Astrocyte (in vitro differentiated cells and primary cell): ENCODE measurements at regions not wholly inside any gene's neighbourhood (a gene's known extent, or its start where the extent isn't known, plus 50 kb on each side); places are given as distances from the start of the nearest gene placed in this dataset.
"Not testable (repeated sequence)": the region's sequence is repeated elsewhere in the genome, so short reads cannot be mapped to it uniquely, and the experiment has no call there.

Experiments
- DNase-seq: peaks from one replicate; pipeline ENCODE4 v3.0.0-alpha.2; 2010; ENCODE audit warnings: low read depth
- FAIRE-seq: peaks from 2 replicates; lab custom pipeline; 2011; peaks lifted over from hg19 to GRCh38; lab: Jason Lieb, UNC
- H2AFZ ChIP-seq: 2 replicates; pipeline ENCODE4 v1.6.0; 2012; ENCODE audit warnings: low read depth, low read length, inconsistent platforms
- H3K27ac ChIP-seq: 2 replicates; pipeline ENCODE4 v1.5.1; 2011; ENCODE audit warnings: low read depth, low read length, inconsistent platforms
- H3K27me3 ChIP-seq: 2 replicates; pipeline ENCODE4 v1.6.0; 2011; ENCODE audit warnings: low read length, inconsistent platforms; ENCODE audit not compliant: insufficient read depth
- H3K36me3 ChIP-seq: 2 replicates; pipeline ENCODE4 v1.5.1; 2011; ENCODE audit warnings: low read length, inconsistent platforms; ENCODE audit not compliant: insufficient read depth
- H3K4me1 ChIP-seq: 2 replicates; pipeline ENCODE4 v1.5.1; 2011; ENCODE audit warnings: low read length, inconsistent platforms; ENCODE audit not compliant: insufficient read depth
- H3K4me2 ChIP-seq: 2 replicates; pipeline ENCODE4 v1.6.0; 2012; ENCODE audit warnings: low read length, inconsistent platforms
- H3K4me3 ChIP-seq: 2 replicates; pipeline ENCODE4 v1.5.1; 2011; ENCODE audit warnings: low read depth, mild to moderate bottlenecking, low read length, inconsistent platforms; ENCODE audit not compliant: insufficient read depth
- H3K79me2 ChIP-seq: 2 replicates; pipeline ENCODE4 v1.6.0; 2012; ENCODE audit warnings: mild to moderate bottlenecking, low read length, inconsistent platforms; ENCODE audit not compliant: insufficient read depth
- H3K9ac ChIP-seq: 2 replicates; pipeline ENCODE4 v1.6.0; 2012; ENCODE audit warnings: mild to moderate bottlenecking, low read length, inconsistent platforms
- H3K9me3 ChIP-seq: 2 replicates; pipeline ENCODE4 v1.5.1; 2012; ENCODE audit warnings: low read depth, mild to moderate bottlenecking, low read length, inconsistent platforms; ENCODE audit not compliant: insufficient read depth
- H4K20me1 ChIP-seq: 2 replicates; pipeline ENCODE4 v1.6.0; 2012; ENCODE audit warnings: low read length, inconsistent platforms; ENCODE audit not compliant: insufficient read depth
- H3K27ac Mint-ChIP-seq: one replicate; pipeline ENCODE4 v1.8.0; 2021; ENCODE audit warnings: mild to moderate bottlenecking, mixed read lengths; ENCODE audit not compliant: unreplicated experiment
- H3K27me3 Mint-ChIP-seq: one replicate; pipeline ENCODE4 v1.8.0; 2021; ENCODE audit warnings: low read depth, mixed read lengths; ENCODE audit not compliant: unreplicated experiment
- H3K36me3 Mint-ChIP-seq: one replicate; pipeline ENCODE4 v1.8.0; 2021; ENCODE audit warnings: low read depth, mixed read lengths; ENCODE audit not compliant: unreplicated experiment
- H3K4me1 Mint-ChIP-seq: one replicate; pipeline ENCODE4 v1.8.0; 2021; ENCODE audit warnings: low read depth, mixed read lengths; ENCODE audit not compliant: unreplicated experiment
- H3K4me3 Mint-ChIP-seq: one replicate; pipeline ENCODE4 v1.8.0; 2021; ENCODE audit warnings: mild to moderate bottlenecking, moderate library complexity, mixed read lengths; ENCODE audit not compliant: unreplicated experiment
- H3K9me3 Mint-ChIP-seq: one replicate; pipeline ENCODE4 v1.8.0; 2021; ENCODE audit warnings: mild to moderate bottlenecking, mixed read lengths; ENCODE audit not compliant: unreplicated experiment
- EZH2 ChIP-seq: IDR thresholded peaks from 2 replicates; pipeline ENCODE4 v1.6.1; 2012; ENCODE audit warnings: mild to moderate bottlenecking, low read length, inconsistent platforms; ENCODE audit not compliant: insufficient read depth
- TF ChIP-seq, protein P1 (sequence below): IDR thresholded peaks from 2 replicates; pipeline ENCODE4 v1.5.1; 2011; ENCODE audit warnings: low read depth, mild to moderate bottlenecking, inconsistent platforms, low read length, moderate library complexity; ENCODE audit not compliant: insufficient read depth

DNA sequence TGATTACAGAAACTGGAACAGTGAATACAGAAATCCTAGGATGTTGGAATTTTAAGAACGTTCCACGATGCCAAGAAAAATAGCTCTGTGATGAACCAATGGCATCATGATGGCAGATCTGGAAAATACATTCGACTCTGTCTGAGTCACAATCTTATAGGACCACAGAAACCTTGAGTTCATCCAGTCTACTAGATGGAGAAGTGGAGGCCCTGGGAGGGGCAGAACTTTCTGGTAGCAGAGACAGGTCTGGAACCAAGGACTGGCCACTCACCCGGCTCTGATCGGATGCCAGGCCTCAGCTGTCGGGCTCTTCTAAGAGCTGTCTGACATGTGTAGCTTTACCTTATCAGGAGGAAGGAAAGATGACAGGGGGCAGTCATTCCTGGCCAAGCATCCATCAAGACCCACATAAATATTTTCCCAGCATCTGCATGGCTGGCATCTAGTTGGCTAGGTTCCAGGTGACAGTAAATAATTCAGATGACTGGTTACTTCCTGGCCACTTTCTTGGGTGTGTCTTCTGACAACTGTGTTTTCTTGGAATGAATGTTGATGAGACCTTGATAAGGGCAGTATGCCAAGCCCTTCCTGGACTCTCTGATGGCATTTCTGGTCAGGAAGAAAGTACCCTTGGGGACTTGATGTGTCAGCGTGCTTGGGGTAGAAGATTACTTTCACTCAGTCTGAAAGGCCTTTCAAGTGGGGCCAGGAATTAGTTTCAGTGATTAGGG lies 72.6 kb upstream of the TRABD2B start:
- Histone ChIP-seq H3K36me3 (no peaks in the 10 kb centered on the region), H3K4me3 (no peak overlapping the region), H3K9ac (no peak overlapping the region), H3K27me3 (peaks cover 2% of the 10 kb centered on the region), H3K4me2 (no peak overlapping the region), H3K79me2 (no peaks in the 10 kb centered on the region), H3K27ac (no peak overlapping the region), H2AFZ (no peak overlapping the region), H3K9me3 (no peaks in the 10 kb centered on the region), H4K20me1 (no peaks in the 10 kb centered on the region), H3K4me1 (no peaks in the 10 kb centered on the region)
- H3K27ac Mint-ChIP-seq = no peak overlapping the region
- DNase-seq = peak; percentile 35
- H3K9me3 Mint-ChIP-seq = peaks cover 18% of the 10 kb centered on the region
- peaks cover 5% of the 10 kb centered on the region for H3K4me1 Mint-ChIP-seq
- FAIRE-seq = no peak
- no peak for TF ChIP-seq EZH2
- TF ChIP-seq, protein P1, sequence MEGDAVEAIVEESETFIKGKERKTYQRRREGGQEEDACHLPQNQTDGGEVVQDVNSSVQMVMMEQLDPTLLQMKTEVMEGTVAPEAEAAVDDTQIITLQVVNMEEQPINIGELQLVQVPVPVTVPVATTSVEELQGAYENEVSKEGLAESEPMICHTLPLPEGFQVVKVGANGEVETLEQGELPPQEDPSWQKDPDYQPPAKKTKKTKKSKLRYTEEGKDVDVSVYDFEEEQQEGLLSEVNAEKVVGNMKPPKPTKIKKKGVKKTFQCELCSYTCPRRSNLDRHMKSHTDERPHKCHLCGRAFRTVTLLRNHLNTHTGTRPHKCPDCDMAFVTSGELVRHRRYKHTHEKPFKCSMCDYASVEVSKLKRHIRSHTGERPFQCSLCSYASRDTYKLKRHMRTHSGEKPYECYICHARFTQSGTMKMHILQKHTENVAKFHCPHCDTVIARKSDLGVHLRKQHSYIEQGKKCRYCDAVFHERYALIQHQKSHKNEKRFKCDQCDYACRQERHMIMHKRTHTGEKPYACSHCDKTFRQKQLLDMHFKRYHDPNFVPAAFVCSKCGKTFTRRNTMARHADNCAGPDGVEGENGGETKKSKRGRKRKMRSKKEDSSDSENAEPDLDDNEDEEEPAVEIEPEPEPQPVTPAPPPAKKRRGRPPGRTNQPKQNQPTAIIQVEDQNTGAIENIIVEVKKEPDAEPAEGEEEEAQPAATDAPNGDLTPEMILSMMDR = no peak
- H3K4me3 Mint-ChIP-seq = no peak overlapping the region
- peaks cover 3% of the 10 kb centered on the region for H3K36me3 Mint-ChIP-seq
- H3K27me3 Mint-ChIP-seq = peaks cover 36% of the 10 kb centered on the region

DNA sequence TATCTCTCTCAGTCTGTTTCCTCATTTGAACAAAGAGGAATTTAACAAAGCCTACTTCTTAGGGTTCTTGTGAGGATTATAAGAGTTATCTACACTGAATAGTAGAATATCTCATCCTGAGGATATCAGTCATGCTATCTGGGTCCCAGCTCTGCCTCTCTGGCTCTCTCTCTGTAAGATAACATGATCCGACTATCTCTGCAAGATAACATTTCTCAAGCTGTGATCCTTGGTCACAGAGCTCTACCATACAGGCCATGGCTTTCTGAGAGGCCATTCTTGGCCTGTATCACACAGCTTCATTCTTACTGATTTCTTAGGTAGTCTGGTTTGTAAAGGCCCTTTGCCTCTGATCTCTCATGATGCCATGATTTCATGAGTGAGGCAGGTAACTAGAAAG lies 71.0 kb upstream of the TRABD2B start:
- Histone ChIP-seq H3K4me1 (no peaks in the 10 kb centered on the region), H3K9me3 (no peaks in the 10 kb centered on the region), H3K79me2 (no peaks in the 10 kb centered on the region), H2AFZ (no peak overlapping the region), H3K4me3 (no peak overlapping the region), H3K27me3 (peaks cover 9% of the 10 kb centered on the region), H3K36me3 (no peaks in the 10 kb centered on the region), H3K4me2 (no peak overlapping the region), H3K27ac (no peak overlapping the region), H3K9ac (no peak overlapping the region), H4K20me1 (no peaks in the 10 kb centered on the region)
- H3K27ac Mint-ChIP-seq = no peak overlapping the region
- peaks cover 3% of the 10 kb centered on the region for H3K36me3 Mint-ChIP-seq
- H3K4me3 Mint-ChIP-seq = no peak overlapping the region
- DNase-seq (no peak), FAIRE-seq (no peak)
- TF ChIP-seq, protein P1 = no peak
- TF ChIP-seq EZH2 = no peak
- H3K9me3 Mint-ChIP-seq = peaks cover 18% of the 10 kb centered on the region
- peaks cover 34% of the 10 kb centered on the region for H3K27me3 Mint-ChIP-seq
- H3K4me1 Mint-ChIP-seq = peaks cover 5% of the 10 kb centered on the region

DNA sequence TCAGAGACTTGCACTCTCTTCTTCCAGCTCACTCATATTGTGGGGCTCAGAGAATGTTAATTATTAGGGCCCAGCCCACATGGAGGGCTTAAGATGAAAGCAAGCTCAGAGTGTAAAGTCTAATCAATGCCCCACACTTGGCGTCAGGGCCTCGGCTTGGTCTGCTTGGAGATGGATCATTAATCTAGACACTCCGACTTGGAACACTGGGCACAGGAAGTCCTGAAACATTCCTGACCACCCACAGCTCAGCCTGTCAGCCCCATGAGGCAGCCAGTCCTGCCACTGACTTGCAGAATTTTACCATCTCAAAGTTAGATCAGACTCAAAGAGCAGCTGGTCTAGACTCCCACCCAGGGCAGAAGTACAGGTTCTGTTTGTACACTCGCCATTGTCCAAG lies 69.8 kb upstream of the TRABD2B start:
- no peak overlapping the region for H3K27ac Mint-ChIP-seq
- no peak overlapping the region for H3K9ac ChIP-seq
- no peaks in the 10 kb centered on the region for H3K9me3 ChIP-seq
- H3K4me3 ChIP-seq = no peak overlapping the region
- FAIRE-seq = no peak
- H3K4me1 ChIP-seq = no peaks in the 10 kb centered on the region
- H3K4me3 Mint-ChIP-seq = no peak overlapping the region
- peaks cover 5% of the 10 kb centered on the region for H3K4me1 Mint-ChIP-seq
- H3K9me3 Mint-ChIP-seq = peaks cover 15% of the 10 kb centered on the region
- H3K27me3 ChIP-seq = peaks cover 9% of the 10 kb centered on the region
- TF ChIP-seq, protein P1 = no peak
- TF ChIP-seq EZH2 = no peak
- no peak overlapping the region for H2AFZ ChIP-seq
- H3K79me2 ChIP-seq = no peaks in the 10 kb centered on the region
- no peaks in the 10 kb centered on the region for H4K20me1 ChIP-seq
- no peak for DNase-seq
- no peaks in the 10 kb centered on the region for H3K36me3 ChIP-seq
- H3K4me2 ChIP-seq = no peak overlapping the region
- peaks cover 3% of the 10 kb centered on the region for H3K36me3 Mint-ChIP-seq
- H3K27me3 Mint-ChIP-seq = peaks cover 29% of the 10 kb centered on the region
- no peak overlapping the region for H3K27ac ChIP-seq

DNA sequence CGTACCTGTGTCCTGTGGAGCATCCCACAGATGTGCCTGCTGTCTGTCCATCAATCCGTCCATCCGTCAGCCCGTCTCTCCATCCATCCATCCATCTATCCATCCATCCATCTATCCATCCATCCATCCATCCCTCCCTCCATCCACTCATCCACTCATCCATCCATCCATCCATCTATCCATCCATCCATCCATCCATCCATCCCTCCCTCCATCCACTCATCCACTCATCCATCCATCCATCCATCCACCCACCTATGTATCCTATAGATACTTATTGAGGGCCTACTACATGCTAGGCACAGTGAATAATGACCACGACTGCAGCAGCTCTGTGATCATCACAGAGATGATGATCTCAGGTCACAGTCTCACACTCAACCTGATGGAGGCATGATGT lies 67.5 kb upstream of the TRABD2B start:
- not testable (repeated sequence) for H3K79me2 ChIP-seq, H2AFZ ChIP-seq, H4K20me1 ChIP-seq, FAIRE-seq, H3K9me3 ChIP-seq, H3K9me3 Mint-ChIP-seq, H3K36me3 Mint-ChIP-seq, H3K4me2 ChIP-seq, H3K27ac ChIP-seq, H3K4me3 ChIP-seq, DNase-seq, H3K4me3 Mint-ChIP-seq, H3K27ac Mint-ChIP-seq, H3K9ac ChIP-seq, H3K36me3 ChIP-seq, H3K4me1 ChIP-seq
- H3K27me3 ChIP-seq = peaks cover 15% of the 10 kb centered on the region
- Mint-ChIP-seq H3K27me3 (peaks cover 29% of the 10 kb centered on the region), H3K4me1 (peaks cover 12% of the 10 kb centered on the region)
